GM12878 (cell line): ENCODE measurements at regions not wholly inside any gene's neighbourhood (a gene's known extent, or its start where the extent isn't known, plus 50 kb on each side); places are given as distances from the start of the nearest gene placed in this dataset.

Source experiments
- CEBPB ChIP-seq, 2 experiments: fragments of 150-350 bp in 1 of 2; IDR thresholded peaks; 2 replicates each; pipeline ENCODE4 v1.6.1; 2012 to 2014; ENCODE audit warnings: low read depth in 2 of 2, low read length in 2 of 2, borderline replicate concordance in 1 of 2, inconsistent platforms in 1 of 2
- CTCF ChIP-seq, 3 experiments: IDR thresholded peaks in 2 of 3; conservative IDR thresholded peaks in 1 of 3; 2 replicates each; pipeline ENCODE4 v1.5.1; 2011; ENCODE audit warnings: low read depth in 3 of 3, low read length in 3 of 3, mild to moderate bottlenecking in 3 of 3, control low read depth in 2 of 3, moderate library complexity in 2 of 3, inconsistent platforms in 1 of 3, mixed read lengths in 1 of 3; ENCODE audit not compliant: control insufficient read depth in 2 of 3, insufficient read depth in 1 of 3; ENCODE audit errors: extremely low read depth in 1 of 3
- E2F4 ChIP-seq: IDR thresholded peaks from 2 replicates; pipeline ENCODE4 v1.6.1; 2012; ENCODE audit warnings: low read depth, low read length, improper control_type of control experiment
- KAT2A ChIP-seq: conservative IDR thresholded peaks from 2 replicates; pipeline ENCODE4 v1.6.1; 2011; ENCODE audit warnings: low read depth, low read length; ENCODE audit not compliant: control insufficient read depth
- NR2C2 ChIP-seq: IDR thresholded peaks from 2 replicates; pipeline ENCODE4 v1.6.1; 2011; ENCODE audit warnings: borderline replicate concordance, low read depth; ENCODE audit not compliant: control insufficient read depth, insufficient read length
- POLR2A ChIP-seq: IDR thresholded peaks from 2 replicates; pipeline ENCODE4 v1.6.1; 2011; ENCODE audit warnings: low read depth, mild to moderate bottlenecking, low read length
- SMC3 ChIP-seq: IDR thresholded peaks from 2 replicates; pipeline ENCODE4 v1.6.1; 2011; ENCODE audit warnings: low read length, improper control_type of control experiment, borderline replicate concordance
- USF1 ChIP-seq: IDR thresholded peaks from 2 replicates; pipeline ENCODE4 v1.6.1; 2011; ENCODE audit warnings: borderline replicate concordance, low read depth, mild to moderate bottlenecking, moderate library complexity, mixed read lengths, low read length; ENCODE audit not compliant: insufficient read depth; ENCODE audit errors: extremely low read length
- TF ChIP-seq, protein P1 (sequence below): IDR thresholded peaks from 2 replicates; pipeline ENCODE4 v1.6.1; 2012; ENCODE audit warnings: low read length, inconsistent platforms

DNA sequence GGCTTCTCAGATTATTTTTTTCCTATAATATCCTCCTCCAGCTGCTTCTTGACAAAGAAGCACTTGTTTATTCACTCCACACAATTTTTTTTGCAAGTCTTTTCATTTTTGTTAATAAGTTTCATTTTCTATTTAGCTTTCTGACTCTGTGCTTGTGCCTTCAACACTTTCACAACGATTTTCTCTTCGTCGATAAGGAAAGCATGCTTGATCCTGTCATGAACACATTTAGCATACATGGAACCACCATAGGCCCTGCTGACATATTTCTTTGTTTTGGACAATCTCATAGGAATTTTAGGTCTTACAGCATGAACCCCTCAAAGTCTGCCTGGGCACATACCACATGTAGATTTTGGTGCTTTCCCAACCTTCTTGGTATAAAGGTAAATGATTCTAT, 346.0 kb downstream of the KCNRG start:
- no peak for TF ChIP-seq E2F4
- TF ChIP-seq CEBPB (IDR thresholded peaks at IDR 0.05; ENCODE audit: borderline replicate concordance in 1 of 2, low read depth in 2 of 2, low read length in 2 of 2) = no peak
- TF ChIP-seq SMC3 = no peak
- no peak for TF ChIP-seq POLR2A
- TF ChIP-seq, protein P1, sequence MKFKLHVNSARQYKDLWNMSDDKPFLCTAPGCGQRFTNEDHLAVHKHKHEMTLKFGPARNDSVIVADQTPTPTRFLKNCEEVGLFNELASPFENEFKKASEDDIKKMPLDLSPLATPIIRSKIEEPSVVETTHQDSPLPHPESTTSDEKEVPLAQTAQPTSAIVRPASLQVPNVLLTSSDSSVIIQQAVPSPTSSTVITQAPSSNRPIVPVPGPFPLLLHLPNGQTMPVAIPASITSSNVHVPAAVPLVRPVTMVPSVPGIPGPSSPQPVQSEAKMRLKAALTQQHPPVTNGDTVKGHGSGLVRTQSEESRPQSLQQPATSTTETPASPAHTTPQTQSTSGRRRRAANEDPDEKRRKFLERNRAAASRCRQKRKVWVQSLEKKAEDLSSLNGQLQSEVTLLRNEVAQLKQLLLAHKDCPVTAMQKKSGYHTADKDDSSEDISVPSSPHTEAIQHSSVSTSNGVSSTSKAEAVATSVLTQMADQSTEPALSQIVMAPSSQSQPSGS = no peak
- no peak for TF ChIP-seq CTCF (IDR thresholded peaks at IDR 0.05 in 2 of 3, conservative IDR thresholded peaks at IDR 0.05 in 1 of 3; ENCODE audit: control insufficient read depth in 2 of 3, extremely low read depth in 1 of 3, insufficient read depth in 1 of 3, low read depth in 3 of 3, low read length in 3 of 3)
- TF ChIP-seq USF1 = no peak
- no peak for TF ChIP-seq KAT2A
- no peak for TF ChIP-seq NR2C2
